Subcutaneous abdominal adipose tissue (tissue), 5 donors: ENCODE measurements at regions not wholly inside any gene's neighbourhood (a gene's known extent, or its start where the extent isn't known, plus 50 kb on each side); places are given as distances from the start of the nearest gene placed in this dataset.

Source experiments
- H3K27ac ChIP-seq: one replicate; pipeline ENCODE4 v1.7.0; 2013; ENCODE audit warnings: low read depth, mild to moderate bottlenecking, inconsistent platforms, low read length, moderate library complexity
- H3K27me3 ChIP-seq, 5 donors: one replicate each; pipeline ENCODE4 v1.7.0; 2013; ENCODE audit warnings: low read length in 5 of 5, inconsistent platforms in 1 of 5; ENCODE audit not compliant: control insufficient read depth in 5 of 5, insufficient read depth in 4 of 5
- H3K36me3 ChIP-seq, 5 donors: one replicate each; pipeline ENCODE4 v1.7.0; 2013; ENCODE audit warnings: low read length in 5 of 5; ENCODE audit not compliant: control insufficient read depth in 5 of 5, insufficient read depth in 5 of 5
- H3K4me1 ChIP-seq, 5 donors: one replicate each; pipeline ENCODE4 v1.7.0; 2013; ENCODE audit warnings: low read length in 5 of 5, mild to moderate bottlenecking in 3 of 5, moderate library complexity in 1 of 5; ENCODE audit not compliant: control insufficient read depth in 5 of 5, insufficient read depth in 5 of 5
- H3K4me3 ChIP-seq, 5 donors: one replicate each; pipeline ENCODE4 v1.7.0; 2013; ENCODE audit warnings: low read length in 5 of 5, low read depth in 1 of 5
- H3K9ac ChIP-seq, 5 donors: one replicate each; pipeline ENCODE4 v1.7.0; 2013; ENCODE audit warnings: low read length in 5 of 5, mild to moderate bottlenecking in 4 of 5, moderate library complexity in 3 of 5
- H3K9me3 ChIP-seq, 5 donors: one replicate each; pipeline ENCODE4 v1.7.0; 2013; ENCODE audit warnings: low read length in 5 of 5; ENCODE audit not compliant: control insufficient read depth in 5 of 5
- donor health status: healthy.
- donor health status: healthy.
- donor health status: healthy.
- donor health status: healthy.
- donor health status: healthy.

- Histone ChIP-seq H3K4me3 (no peak overlapping the region), H3K27ac (no peak overlapping the region), H3K9me3 (no peaks in the 10 kb centered on the region), H3K9ac (no peak overlapping the region), H3K36me3 (no peaks in the 10 kb centered on the region), H3K27me3 (no peaks in the 10 kb centered on the region), H3K4me1 (peaks cover 0 to 8% (median 0%) of the 10 kb centered on the region in 5 donors)
These were observed 300.2 kb upstream of the IRX5 start for GRCh38 chr16:54630284-54630967.

DNA sequence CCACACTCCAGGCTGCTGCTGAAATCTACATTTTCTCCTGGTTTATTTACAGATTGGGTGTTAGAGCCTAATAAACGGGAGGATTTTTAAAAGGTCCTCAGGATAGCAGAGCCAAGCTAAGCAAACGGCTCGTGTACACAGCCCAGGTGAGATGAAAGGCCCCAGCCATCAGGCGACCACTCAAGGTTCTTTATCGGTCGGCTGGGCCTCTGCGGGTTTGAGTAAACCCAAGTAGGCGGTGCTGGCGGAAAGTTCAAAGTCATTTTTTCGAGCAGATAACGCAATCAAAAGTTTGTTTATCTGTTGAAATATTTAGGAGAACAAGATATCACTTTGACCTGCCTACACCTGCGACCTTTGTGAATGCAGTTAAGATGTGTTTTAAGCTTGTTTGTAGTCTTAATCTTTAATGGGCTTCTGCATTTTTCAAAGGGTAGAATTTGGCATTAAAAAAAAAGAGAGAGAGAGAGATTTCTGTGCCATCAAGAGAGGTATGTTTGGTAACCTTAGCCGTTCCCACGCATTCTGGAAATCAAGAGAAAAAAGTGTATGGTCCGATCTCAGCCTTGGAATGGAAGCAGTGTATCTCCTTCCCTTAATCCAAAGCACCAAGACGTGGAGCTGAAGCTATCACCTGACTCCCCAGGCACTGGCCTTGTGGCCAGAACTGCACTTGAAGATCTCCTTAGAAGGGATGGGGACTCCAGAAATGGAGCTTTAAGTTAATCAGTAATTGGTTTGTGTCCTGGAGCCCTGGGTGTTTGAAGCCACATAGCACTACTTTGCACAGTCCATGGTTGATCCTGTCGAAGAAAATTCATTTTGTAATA, 301.7 kb upstream of the IRX5 start:
- H3K9ac ChIP-seq, result no peak overlapping the region
- no peak overlapping the region for H3K27ac ChIP-seq

DNA sequence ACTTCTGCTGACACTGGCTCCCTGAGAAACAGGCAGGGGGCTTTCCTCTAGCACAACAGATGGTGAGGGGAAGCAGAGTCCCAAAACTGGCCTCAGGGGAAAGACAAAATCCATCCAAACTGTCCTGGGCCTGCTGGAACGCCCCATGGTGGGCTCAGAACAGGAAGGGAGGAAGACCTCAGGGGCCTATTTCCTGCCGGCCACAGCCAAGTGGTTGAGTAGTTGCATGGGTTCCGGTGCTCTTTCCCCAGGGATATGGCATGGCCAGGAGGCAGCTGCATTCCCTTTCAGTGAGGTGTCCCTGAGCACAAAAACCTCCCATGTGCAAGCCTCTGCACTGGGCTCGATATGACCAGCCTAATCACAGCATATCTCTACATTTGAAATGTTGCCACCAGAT, 303.0 kb upstream of the IRX5 start:
- no peak overlapping the region for H3K9ac ChIP-seq
- no peak overlapping the region for H3K4me3 ChIP-seq
- no peaks in the 10 kb centered on the region for H3K9me3 ChIP-seq
- peaks cover 0 to 8% (median 0%) of the 10 kb centered on the region in 5 donors for H3K4me1 ChIP-seq
- no peaks in the 10 kb centered on the region for H3K36me3 ChIP-seq
- no peaks in the 10 kb centered on the region for H3K27me3 ChIP-seq
- H3K27ac ChIP-seq, result no peak overlapping the region

More for the DNA sequence above, 301.7 kb upstream of the IRX5 start:
- no peaks in the 10 kb centered on the region for H3K9me3 ChIP-seq
- H3K4me1 ChIP-seq, result peaks cover 0 to 8% (median 0%) of the 10 kb centered on the region in 5 donors
- H3K27me3 ChIP-seq, result no peaks in the 10 kb centered on the region
- H3K36me3 ChIP-seq, result no peaks in the 10 kb centered on the region
- H3K4me3 ChIP-seq, result no peak overlapping the region

- Histone ChIP-seq H3K4me3 (no peak overlapping the region), H3K27me3 (peaks cover 0 to 2% (median 0%) of the 10 kb centered on the region in 5 donors), H3K9ac (no peak overlapping the region), H3K4me1 (peaks cover 0 to 8% (median 0%) of the 10 kb centered on the region in 5 donors), H3K27ac (no peak overlapping the region), H3K36me3 (no peaks in the 10 kb centered on the region), H3K9me3 (no peaks in the 10 kb centered on the region)
These were observed 307.0 kb upstream of the IRX5 start for GRCh38 chr16:54623636-54624035.

GRCh38 chr16:54620197-54620596, 310.5 kb upstream of the IRX5 start:
- no peaks in the 10 kb centered on the region for H3K4me1 ChIP-seq
- H3K4me3 ChIP-seq, result no peak overlapping the region
- no peak overlapping the region for H3K27ac ChIP-seq

GRCh38 chr16:54616610-54617009, 314.1 kb upstream of the IRX5 start:
- Histone ChIP-seq H3K27me3 (peaks cover 0 to 2% (median 0%) of the 10 kb centered on the region in 5 donors), H3K4me1 (no peaks in the 10 kb centered on the region), H3K36me3 (no peaks in the 10 kb centered on the region), H3K4me3 (no peak overlapping the region), H3K9ac (no peak overlapping the region), H3K27ac (no peak overlapping the region), H3K9me3 (no peaks in the 10 kb centered on the region)

More at GRCh38 chr16:54620197-54620596, 310.5 kb upstream of the IRX5 start:
- no peaks in the 10 kb centered on the region for H3K36me3 ChIP-seq
- H3K9ac ChIP-seq, result no peak overlapping the region
- no peaks in the 10 kb centered on the region for H3K9me3 ChIP-seq
- H3K27me3 ChIP-seq, result peaks cover 0 to 2% (median 0%) of the 10 kb centered on the region in 5 donors

DNA sequence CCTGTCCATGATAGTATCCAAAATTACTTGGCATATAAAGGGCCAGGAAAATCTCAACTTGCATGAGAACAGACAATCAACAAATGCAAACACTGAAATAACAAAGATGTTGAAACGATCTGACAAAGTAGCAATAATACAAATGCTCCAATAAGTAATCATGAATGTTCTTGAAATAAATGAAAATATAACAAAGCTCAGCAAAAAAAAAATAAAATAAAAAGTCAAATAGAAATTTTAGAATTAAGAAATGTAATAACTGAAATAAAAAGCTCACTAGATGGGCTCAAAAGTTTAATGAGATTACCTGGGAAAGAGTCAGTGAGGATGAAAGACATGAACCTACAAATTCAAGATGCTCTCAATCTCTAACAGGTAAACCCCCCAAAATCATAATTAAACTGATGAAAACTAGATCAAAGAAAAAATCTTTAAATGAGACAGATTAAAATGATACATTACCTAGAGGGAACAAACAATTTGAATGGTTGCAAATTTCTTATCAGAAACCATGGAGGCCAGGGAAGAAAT, 319.0 kb upstream of the IRX3 start:
- Histone ChIP-seq H3K4me1 (no peaks in the 10 kb centered on the region), H3K9me3 (peaks cover 5 to 29% (median 13%) of the 10 kb centered on the region in 5 donors), H3K27ac (no peak overlapping the region), H3K9ac (no peak overlapping the region), H3K36me3 (no peaks in the 10 kb centered on the region), H3K27me3 (no peaks in the 10 kb centered on the region), H3K4me3 (no peak overlapping the region)

DNA sequence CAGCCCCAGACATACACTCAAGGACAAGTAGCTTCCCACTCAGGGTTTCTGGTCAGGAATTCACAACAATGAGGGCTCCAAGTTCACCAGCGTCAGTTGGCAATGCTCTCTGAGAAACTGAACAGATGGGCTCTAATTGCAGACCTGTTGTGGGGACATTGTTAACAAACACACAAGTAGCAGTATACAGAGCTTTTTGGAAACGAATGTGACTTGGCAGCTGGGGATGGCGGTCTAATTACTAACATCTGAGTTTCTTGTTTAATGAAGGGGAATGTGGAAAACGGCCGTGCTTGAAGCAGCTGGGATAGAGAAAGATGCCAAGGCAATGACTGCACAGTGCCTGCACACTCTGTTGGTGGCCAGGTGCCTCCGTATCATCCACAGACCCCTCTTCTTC, 316.1 kb upstream of the IRX3 start:
- H3K9me3 ChIP-seq, result peaks cover 0 to 13% (median 4%) of the 10 kb centered on the region in 5 donors
- H3K27ac ChIP-seq, result no peak overlapping the region
- H3K4me1 ChIP-seq, result no peaks in the 10 kb centered on the region
- no peaks in the 10 kb centered on the region for H3K36me3 ChIP-seq
- H3K27me3 ChIP-seq, result no peaks in the 10 kb centered on the region
- H3K4me3 ChIP-seq, result no peak overlapping the region
- no peak overlapping the region for H3K9ac ChIP-seq

GRCh38 chr16:54597222-54597621, 310.6 kb upstream of the IRX3 start:
- peaks cover 4 to 15% (median 11%) of the 10 kb centered on the region in 5 donors for H3K27me3 ChIP-seq
- no peak overlapping the region for H3K9ac ChIP-seq
- no peak overlapping the region for H3K4me3 ChIP-seq
- H3K27ac ChIP-seq, result no peak overlapping the region
- H3K4me1 ChIP-seq, result no peaks in the 10 kb centered on the region
- peaks cover 0 to 3% (median 0%) of the 10 kb centered on the region in 5 donors for H3K9me3 ChIP-seq
- H3K36me3 ChIP-seq, result no peaks in the 10 kb centered on the region

DNA sequence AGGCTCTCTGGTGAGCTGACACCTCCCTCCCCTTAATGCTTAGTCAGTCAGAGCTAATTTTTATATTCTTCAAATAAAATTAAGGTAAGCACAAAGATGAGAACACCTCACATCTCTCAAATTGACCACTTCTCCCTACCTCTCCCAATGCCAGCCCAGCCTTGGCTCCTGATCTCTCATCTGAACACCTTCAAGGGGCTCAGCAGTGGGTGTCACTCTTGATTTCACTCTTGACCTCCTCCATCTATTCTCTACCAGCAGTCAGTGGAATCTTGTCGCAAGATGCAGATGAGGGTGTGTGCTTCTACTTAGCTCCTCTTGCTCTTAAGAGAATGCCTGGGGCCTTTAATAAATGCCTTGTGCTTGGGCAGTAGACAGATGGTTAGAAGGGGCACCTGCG, 309.0 kb upstream of the IRX3 start:
- H3K9ac ChIP-seq, result no peak overlapping the region
- no peak overlapping the region for H3K27ac ChIP-seq
- H3K4me1 ChIP-seq, result no peaks in the 10 kb centered on the region
- H3K4me3 ChIP-seq, result no peak overlapping the region
- H3K9me3 ChIP-seq, result peaks cover 0 to 3% (median 0%) of the 10 kb centered on the region in 5 donors
- H3K36me3 ChIP-seq, result no peaks in the 10 kb centered on the region
- H3K27me3 ChIP-seq, result peaks cover 4 to 15% (median 11%) of the 10 kb centered on the region in 5 donors
